ENCODE measurements at regions not wholly inside any gene's neighbourhood (a gene's known extent, or its start where the extent isn't known, plus 50 kb on each side); places are given as distances from the start of the nearest gene placed in this dataset. TPM values are rescaled to one million over a fixed set of nuclear protein-coding genes. Genes with fewer than 3 reads are reported as not detected.
"Not testable (repeated sequence)": the region's sequence is repeated elsewhere in the genome, so short reads cannot be mapped to it uniquely, and the experiment has no call there.

DNA sequence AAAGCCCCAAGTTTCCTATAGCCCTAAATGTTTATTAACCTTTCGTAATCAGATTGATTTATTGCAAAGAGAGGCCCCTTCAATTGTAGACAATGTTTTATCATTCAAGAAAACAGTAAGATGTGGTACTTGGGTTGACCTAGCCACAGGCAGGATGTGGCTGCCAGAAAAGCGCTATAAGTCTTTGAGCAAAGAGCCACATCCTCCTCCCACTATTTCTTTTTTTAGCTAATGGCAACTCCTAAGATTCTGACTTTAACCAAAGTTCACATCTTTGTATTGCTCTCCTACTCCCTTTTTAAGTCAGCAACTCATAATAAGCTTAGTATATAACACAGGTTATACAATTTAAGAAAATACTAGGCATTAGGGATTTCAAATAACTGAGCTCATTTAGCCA, 70.7 kb upstream of the PPP3CA start:
- DNase-seq: no peak

- DNase-seq: no peak
Measured at GRCh38 chr4:101417046-101417445, 69.7 kb upstream of the PPP3CA start.

DNA sequence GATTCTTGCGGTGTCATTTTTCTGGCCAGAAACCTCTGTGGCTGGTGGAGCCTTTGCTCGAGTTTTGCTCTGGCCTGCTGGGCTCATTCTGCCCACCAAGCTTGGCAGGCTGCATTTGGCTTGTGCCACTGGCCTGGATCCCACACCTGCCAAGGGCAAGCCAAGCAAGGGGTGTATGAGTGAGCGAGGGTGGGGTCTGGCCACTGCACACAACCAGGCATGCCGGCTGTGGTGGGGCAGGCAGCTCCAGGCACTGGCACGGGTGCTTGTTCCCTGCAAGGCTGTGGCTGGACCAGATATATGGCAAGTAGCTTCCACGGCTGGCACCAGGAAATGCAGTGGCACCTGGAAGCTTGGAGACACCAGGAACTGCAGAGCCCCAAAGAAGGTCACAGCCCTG, 68.6 kb upstream of the PPP3CA start:
- no peak for DNase-seq

- DNase-seq: no peak
Measured at GRCh38 chr4:101414496-101414895, 67.2 kb upstream of the PPP3CA start.

DNA sequence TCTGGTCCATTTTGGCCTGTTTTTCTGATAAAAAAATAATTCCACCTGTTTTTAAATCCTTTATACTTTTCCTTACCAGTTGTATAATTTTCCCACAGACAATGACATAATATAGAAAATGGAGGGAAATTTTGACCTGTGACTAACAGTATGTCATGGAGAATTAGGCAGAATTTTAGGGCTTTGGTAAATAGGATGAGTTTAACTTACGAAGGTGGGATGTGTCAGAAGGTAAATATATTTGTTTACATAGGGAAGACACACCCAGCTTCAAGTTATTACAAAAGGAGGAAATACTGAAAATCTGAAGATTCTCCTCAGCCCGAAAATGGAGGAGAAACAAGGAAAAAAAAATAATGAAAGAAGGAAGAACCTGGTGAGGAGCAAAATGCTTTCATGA, 64.6 kb upstream of the PPP3CA start:
- DNase-seq: no peak

- DNase-seq: not testable (repeated sequence)
Measured at GRCh38 chr4:101411281-101411910, 64.1 kb upstream of the PPP3CA start.

GRCh38 chr4:101400096-101400495, 52.8 kb upstream of the PPP3CA start:
- no peak for DNase-seq

DNA sequence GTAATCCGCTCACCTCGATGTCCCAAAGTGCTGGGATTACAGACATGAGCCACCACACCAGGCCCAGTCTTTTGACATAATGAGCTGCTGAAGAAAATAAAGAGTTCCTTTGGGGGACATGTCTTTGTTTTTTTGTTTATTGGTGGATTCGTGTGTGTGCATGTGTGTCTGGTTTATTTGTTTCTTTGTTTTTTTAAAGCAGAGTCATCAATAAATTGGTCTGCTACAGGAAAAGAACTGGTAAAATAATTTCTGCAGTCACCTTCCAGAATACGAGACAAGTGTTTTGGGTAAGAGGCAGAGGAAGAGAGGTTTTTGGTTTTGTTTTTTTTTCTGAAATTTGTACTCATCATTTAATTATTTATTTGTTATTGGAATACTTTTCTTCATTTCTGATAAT, 51.5 kb upstream of the PPP3CA start:
- DNase-seq: no peak

Small RNA genes in the stretch of these regions (small RNA-seq; reads per million reads assigned to genes)
- not detected for gene RNU6-462P (ENCODE audit: low replicate concordance)

Measured in skin of body (tissue), 2 donors.